ENCODE measurements at regions not wholly inside any gene's neighbourhood (a gene's known extent, or its start where the extent isn't known, plus 50 kb on each side); places are given as distances from the start of the nearest gene placed in this dataset.

GRCh38 chr5:18712936-18713485 is 1078.8 kb downstream of the TAF11L14 start:
- Histone ChIP-seq H4K20me1 (ENCODE audit: control insufficient read depth, extremely low read depth, insufficient read depth, low read length) (no peaks in the 10 kb centered on the region), H3K4me3 (replicated peaks in 1 of 4; ENCODE audit: control extremely low read depth in 1 of 4, insufficient read depth in 1 of 4, low read depth in 3 of 4, low read length in 4 of 4) (no peak overlapping the region), H3K79me2 (ENCODE audit: control insufficient read depth, insufficient read depth, low read length) (no peaks in the 10 kb centered on the region), H3K27me3 (ENCODE audit: control insufficient read depth, insufficient read depth, low read length) (no peaks in the 10 kb centered on the region), H2AFZ (ENCODE audit: low read length) (no peak overlapping the region), H3K9me3 (ENCODE audit: control insufficient read depth, insufficient read depth, low read depth, low read length) (no peaks in the 10 kb centered on the region), H3K4me2 (ENCODE audit: extremely low read depth, insufficient read depth, low read length) (no peak overlapping the region), H3K36me3 (ENCODE audit: control insufficient read depth, insufficient read depth, low read length) (no peaks in the 10 kb centered on the region), H3K27ac (ENCODE audit: insufficient read depth, low read length) (no peak overlapping the region), H3K9ac (ENCODE audit: insufficient read depth, low read length) (no peak overlapping the region), H3K4me1 (ENCODE audit: control insufficient read depth, extremely low read depth, insufficient read depth, low read length) (no peaks in the 10 kb centered on the region)
- no peak for DNase-seq (ENCODE audit: low read depth in 2 of 2)
- no peak for TF ChIP-seq CTCF (conservative IDR thresholded peaks at IDR 0.05 in 1 of 2, IDR thresholded peaks at IDR 0.05 in 1 of 2; ENCODE audit: low read depth in 1 of 2, low read length in 2 of 2)
- no peak for TF ChIP-seq EZH2 (IDR thresholded peaks at IDR 0.05; ENCODE audit: low read length, missing control alignments)

DNA sequence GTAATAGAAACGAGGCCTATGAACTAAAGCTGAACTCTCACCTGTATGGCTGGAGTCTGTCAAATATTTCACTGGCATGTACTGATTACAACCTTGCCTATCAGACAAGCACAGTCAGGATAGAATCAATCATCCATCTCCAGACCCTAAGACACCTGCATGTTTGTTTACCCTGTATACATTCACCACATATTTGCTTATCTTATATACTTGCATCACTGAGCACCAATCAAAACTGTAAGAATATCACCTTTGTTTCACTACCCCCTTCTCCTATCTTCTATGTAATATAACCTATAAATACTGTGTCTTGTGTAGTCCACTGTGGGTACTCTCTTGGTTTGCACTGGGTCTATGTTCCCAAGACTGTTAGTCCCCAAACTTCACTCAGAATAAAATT is 1085.7 kb downstream of the TAF11L14 start:
- Histone ChIP-seq H3K4me1 (ENCODE audit: control insufficient read depth, extremely low read depth, insufficient read depth, low read length) (no peaks in the 10 kb centered on the region), H4K20me1 (ENCODE audit: control insufficient read depth, extremely low read depth, insufficient read depth, low read length) (no peaks in the 10 kb centered on the region), H2AFZ (ENCODE audit: low read length) (no peak overlapping the region), H3K27me3 (ENCODE audit: control insufficient read depth, insufficient read depth, low read length) (no peaks in the 10 kb centered on the region), H3K4me2 (ENCODE audit: extremely low read depth, insufficient read depth, low read length) (no peak overlapping the region), H3K36me3 (ENCODE audit: control insufficient read depth, insufficient read depth, low read length) (no peaks in the 10 kb centered on the region), H3K4me3 (replicated peaks in 1 of 4; ENCODE audit: control extremely low read depth in 1 of 4, insufficient read depth in 1 of 4, low read depth in 3 of 4, low read length in 4 of 4) (no peak overlapping the region), H3K9ac (ENCODE audit: insufficient read depth, low read length) (no peak overlapping the region), H3K9me3 (ENCODE audit: control insufficient read depth, insufficient read depth, low read depth, low read length) (no peaks in the 10 kb centered on the region), H3K27ac (ENCODE audit: insufficient read depth, low read length) (no peak overlapping the region), H3K79me2 (ENCODE audit: control insufficient read depth, insufficient read depth, low read length) (no peaks in the 10 kb centered on the region)
- DNase-seq (ENCODE audit: low read depth in 2 of 2) = no peak
- TF ChIP-seq EZH2 (IDR thresholded peaks at IDR 0.05; ENCODE audit: low read length, missing control alignments) (no peak), CTCF (conservative IDR thresholded peaks at IDR 0.05 in 1 of 2, IDR thresholded peaks at IDR 0.05 in 1 of 2; ENCODE audit: low read depth in 1 of 2, low read length in 2 of 2) (no peak)

DNA sequence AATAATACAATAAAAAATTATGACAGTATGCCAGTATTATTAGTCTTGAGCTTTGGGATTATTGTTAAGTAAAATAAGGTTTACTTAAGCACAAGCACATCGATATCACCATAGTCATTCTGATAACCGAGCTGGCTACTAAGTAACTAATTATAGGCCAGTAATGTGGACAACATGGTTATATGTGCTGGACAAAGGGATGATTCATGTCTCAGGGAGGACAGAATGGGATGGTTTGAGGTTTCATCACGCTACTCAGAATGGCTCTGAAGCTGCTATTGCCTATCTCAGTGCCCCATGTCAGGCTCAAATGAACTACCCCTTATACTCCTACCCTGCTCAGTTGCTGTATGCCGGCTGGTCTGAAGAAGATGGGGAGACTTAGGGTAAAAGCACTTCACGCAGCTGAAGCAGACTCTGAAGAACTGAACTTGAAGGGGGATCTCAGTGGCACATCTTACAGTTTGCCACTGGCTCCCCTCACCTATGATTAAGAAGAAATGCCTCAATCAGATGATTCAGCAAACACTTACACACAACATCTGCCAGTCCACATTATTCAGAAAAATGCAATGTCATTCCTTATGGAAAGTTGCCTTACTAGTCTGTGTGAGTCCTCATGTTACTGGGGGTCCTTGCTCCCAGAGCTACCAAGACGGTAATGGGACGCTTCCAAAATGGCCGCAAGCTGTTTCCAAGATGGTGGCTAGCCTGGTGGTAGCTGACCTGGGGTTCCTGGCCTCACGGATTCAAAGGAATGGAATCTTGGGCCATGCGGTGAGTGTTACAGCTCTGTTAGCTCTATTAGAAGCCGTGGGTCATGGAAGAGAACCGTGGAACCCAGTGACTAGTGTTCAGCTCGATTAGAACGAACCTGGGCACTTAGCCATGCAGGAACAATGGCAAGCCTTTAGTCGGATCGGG is 1098.6 kb downstream of the TAF11L14 start:
- Histone ChIP-seq H3K4me2 (ENCODE audit: extremely low read depth, insufficient read depth, low read length) (no peak overlapping the region), H3K79me2 (ENCODE audit: control insufficient read depth, insufficient read depth, low read length) (no peaks in the 10 kb centered on the region), H3K27ac (ENCODE audit: insufficient read depth, low read length) (no peak overlapping the region), H3K4me1 (ENCODE audit: control insufficient read depth, extremely low read depth, insufficient read depth, low read length) (no peaks in the 10 kb centered on the region), H3K4me3 (replicated peaks in 1 of 4; ENCODE audit: control extremely low read depth in 1 of 4, insufficient read depth in 1 of 4, low read depth in 3 of 4, low read length in 4 of 4) (no peak overlapping the region), H3K9me3 (ENCODE audit: control insufficient read depth, insufficient read depth, low read depth, low read length) (no peaks in the 10 kb centered on the region), H3K27me3 (ENCODE audit: control insufficient read depth, insufficient read depth, low read length) (no peaks in the 10 kb centered on the region), H2AFZ (ENCODE audit: low read length) (no peak overlapping the region), H3K36me3 (ENCODE audit: control insufficient read depth, insufficient read depth, low read length) (no peaks in the 10 kb centered on the region), H3K9ac (ENCODE audit: insufficient read depth, low read length) (no peak overlapping the region), H4K20me1 (ENCODE audit: control insufficient read depth, extremely low read depth, insufficient read depth, low read length) (no peaks in the 10 kb centered on the region)
- DNase-seq (ENCODE audit: low read depth in 2 of 2) = no peak
- no peak for TF ChIP-seq EZH2 (IDR thresholded peaks at IDR 0.05; ENCODE audit: low read length, missing control alignments)
- no peak for TF ChIP-seq CTCF (conservative IDR thresholded peaks at IDR 0.05 in 1 of 2, IDR thresholded peaks at IDR 0.05 in 1 of 2; ENCODE audit: low read depth in 1 of 2, low read length in 2 of 2)
